HEK293 (cell line): ENCODE measurements at regions not wholly inside any gene's neighbourhood (a gene's known extent, or its start where the extent isn't known, plus 50 kb on each side); places are given as distances from the start of the nearest gene placed in this dataset.

Experiments used
- CTCF ChIA-PET: fragments of 350-600 bp; formaldehyde crosslinking; extraction: SDS; loops from one replicate; lab custom pipeline; 2021; ENCODE audit warnings: antibody characterized with exemption; lab: Yijun Ruan, JAX
- POLR2A ChIA-PET: fragments of 300-600 bp; formaldehyde crosslinking; extraction: SDS; loops from one replicate; lab custom pipeline; 2020; ENCODE audit warnings: antibody characterized with exemption, inconsistent platforms; lab: Yijun Ruan, JAX
- H3K27ac ChIP-seq: fragments of 200-500 bp; sonication (Bioruptor generic); 2 replicates; pipeline ENCODE4 v1.5.1; 2014; ENCODE audit warnings: low read depth, low read length, control low read depth, inconsistent platforms; ENCODE audit errors: extremely low read depth
- H3K36me3 ChIP-seq, 2 experiments: fragments of 200-500 bp in 1 of 2; sonication (Bioruptor generic) in 1 of 2; 1 replicate in 1 of 2; 2 replicates in 1 of 2; pipeline ENCODE4 v1.5.1; 2014 to 2017; ENCODE audit warnings: inconsistent platforms in 2 of 2, low read length in 2 of 2; ENCODE audit not compliant: control insufficient read depth in 2 of 2, insufficient read depth in 1 of 2
- H3K4me1 ChIP-seq: fragments of 200-500 bp; sonication (Bioruptor generic); 2 replicates; pipeline ENCODE4 v1.5.1; 2014; ENCODE audit warnings: mild to moderate bottlenecking, low read length, inconsistent platforms; ENCODE audit not compliant: control insufficient read depth, insufficient read depth
- H3K4me3 ChIP-seq: 2 replicates; pipeline ENCODE4 v1.5.1; 2011; ENCODE audit warnings: low read depth, mild to moderate bottlenecking, control low read depth, low read length, moderate library complexity
- H3K9me3 ChIP-seq: fragments of 200-500 bp; sonication (Bioruptor generic); 2 replicates; pipeline ENCODE4 v1.5.1; 2014; ENCODE audit warnings: low read depth, low read length, inconsistent platforms; ENCODE audit not compliant: control insufficient read depth, insufficient read depth
- GLIS2 ChIP-seq: fragments of 450-650 bp; formaldehyde crosslinking; IDR thresholded peaks from 2 replicates; pipeline ENCODE4 v1.5.1; 2016; ENCODE audit warnings: missing biosample characterization, missing genetic modification characterization
- KLF16 ChIP-seq: fragments of 450-650 bp; formaldehyde crosslinking; IDR thresholded peaks from 2 replicates; pipeline ENCODE4 v1.5.1; 2017; ENCODE audit warnings: missing biosample characterization, missing genetic modification characterization
- KLF17 ChIP-seq: fragments of 450-650 bp; formaldehyde crosslinking; IDR thresholded peaks from 2 replicates; pipeline ENCODE4 v1.5.1; 2016; ENCODE audit warnings: missing biosample characterization, missing genetic modification characterization
- KLF9 ChIP-seq: fragments of 450-650 bp; formaldehyde crosslinking; IDR thresholded peaks from 2 replicates; pipeline ENCODE4 v1.5.1; 2016; ENCODE audit warnings: missing biosample characterization, missing genetic modification characterization, low read depth
- SP2 ChIP-seq: fragments of 450-650 bp; formaldehyde crosslinking; IDR thresholded peaks from 2 replicates; pipeline ENCODE4 v1.5.1; 2016; ENCODE audit warnings: missing biosample characterization, missing genetic modification characterization
- ZBTB21 ChIP-seq: fragments of 450-650 bp; formaldehyde crosslinking; IDR thresholded peaks from 2 replicates; pipeline ENCODE4 v1.5.1; 2017; ENCODE audit warnings: missing biosample characterization, missing genetic modification characterization
- ZBTB8A ChIP-seq: fragments of 450-650 bp; formaldehyde crosslinking; IDR thresholded peaks from 2 replicates; pipeline ENCODE4 v1.5.1; 2016; ENCODE audit warnings: missing biosample characterization, missing genetic modification characterization
- ZFP69B ChIP-seq: fragments of 450-650 bp; formaldehyde crosslinking; IDR thresholded peaks from 2 replicates; pipeline ENCODE4 v1.5.1; 2016; ENCODE audit warnings: missing biosample characterization, missing genetic modification characterization
- ZNF146 ChIP-seq: fragments of 450-650 bp; formaldehyde crosslinking; IDR thresholded peaks from 2 replicates; pipeline ENCODE4 v1.5.1; 2016; ENCODE audit warnings: missing biosample characterization, missing genetic modification characterization
- ZNF19 ChIP-seq: fragments of 450-650 bp; formaldehyde crosslinking; IDR thresholded peaks from 2 replicates; pipeline ENCODE4; 2016; ENCODE audit warnings: missing biosample characterization, missing genetic modification characterization, low read depth
- ZNF214 ChIP-seq: fragments of 450-650 bp; formaldehyde crosslinking; IDR thresholded peaks from 2 replicates; pipeline ENCODE4 v1.5.1; 2017; ENCODE audit warnings: missing biosample characterization, mild to moderate bottlenecking, missing genetic modification characterization, borderline replicate concordance
- ZNF280D ChIP-seq: fragments of 450-650 bp; formaldehyde crosslinking; IDR thresholded peaks from 2 replicates; pipeline ENCODE4 v1.5.1; 2016; ENCODE audit warnings: missing biosample characterization, missing genetic modification characterization
- ZNF311 ChIP-seq: fragments of 450-650 bp; formaldehyde crosslinking; IDR thresholded peaks from 2 replicates; pipeline ENCODE4 v1.5.1; 2017; ENCODE audit warnings: missing biosample characterization, missing genetic modification characterization, borderline replicate concordance
- ZNF335 ChIP-seq: fragments of 450-650 bp; formaldehyde crosslinking; conservative IDR thresholded peaks from 2 replicates; pipeline ENCODE4 v1.5.1; 2016; ENCODE audit warnings: missing biosample characterization, missing genetic modification characterization
- ZNF416 ChIP-seq: fragments of 450-650 bp; formaldehyde crosslinking; IDR thresholded peaks from 2 replicates; pipeline ENCODE4 v1.5.1; 2016; ENCODE audit warnings: missing biosample characterization, missing genetic modification characterization
- ZNF433 ChIP-seq: fragments of 450-650 bp; formaldehyde crosslinking; IDR thresholded peaks from 2 replicates; pipeline ENCODE4 v1.5.1; 2016; ENCODE audit warnings: missing biosample characterization, missing genetic modification characterization, low read depth
- ZNF488 ChIP-seq: fragments of 450-650 bp; formaldehyde crosslinking; IDR thresholded peaks from 2 replicates; pipeline ENCODE4 v1.5.1; 2016; ENCODE audit warnings: missing biosample characterization, missing genetic modification characterization
- ZNF561 ChIP-seq: fragments of 450-650 bp; IDR thresholded peaks from 2 replicates; pipeline ENCODE4 v1.5.1; 2018; ENCODE audit warnings: missing biosample characterization, missing genetic modification characterization, borderline replicate concordance
- ZNF571 ChIP-seq: fragments of 450-650 bp; formaldehyde crosslinking; IDR thresholded peaks from 2 replicates; pipeline ENCODE4 v1.5.0; 2017; ENCODE audit warnings: missing biosample characterization, missing genetic modification characterization
- ZNF585B ChIP-seq: fragments of 450-650 bp; formaldehyde crosslinking; IDR thresholded peaks from 2 replicates; pipeline ENCODE4 v1.5.1; 2016; ENCODE audit warnings: missing biosample characterization, missing genetic modification characterization
- ZNF623 ChIP-seq: fragments of 450-650 bp; formaldehyde crosslinking; IDR thresholded peaks from 2 replicates; pipeline ENCODE4 v1.5.1; 2016; ENCODE audit warnings: missing biosample characterization, missing genetic modification characterization
- ZNF654 ChIP-seq: fragments of 450-650 bp; formaldehyde crosslinking; IDR thresholded peaks from 2 replicates; pipeline ENCODE4 v1.5.1; 2016; ENCODE audit warnings: low read depth, missing biosample characterization, missing genetic modification characterization
- ZNF658 ChIP-seq: fragments of 450-650 bp; formaldehyde crosslinking; IDR thresholded peaks from 2 replicates; pipeline ENCODE4; 2016; ENCODE audit warnings: missing biosample characterization, missing genetic modification characterization
- ZNF670 ChIP-seq: fragments of 450-650 bp; formaldehyde crosslinking; IDR thresholded peaks from 2 replicates; pipeline ENCODE4 v1.5.1; 2016; ENCODE audit warnings: missing biosample characterization, missing genetic modification characterization, low read depth
- ZNF677 ChIP-seq: fragments of 450-650 bp; IDR thresholded peaks from 2 replicates; pipeline ENCODE4 v1.5.0; 2018; ENCODE audit warnings: missing biosample characterization, mild to moderate bottlenecking, missing genetic modification characterization, moderate library complexity
- ZNF830 ChIP-seq: fragments of 450-650 bp; IDR thresholded peaks from 2 replicates; pipeline ENCODE4 v1.5.0; 2018; ENCODE audit warnings: missing biosample characterization, missing genetic modification characterization, low read depth, mild to moderate bottlenecking, moderate library complexity
- ZSCAN4 ChIP-seq: fragments of 450-650 bp; formaldehyde crosslinking; IDR thresholded peaks from 2 replicates; pipeline ENCODE4 v1.5.1; 2017; ENCODE audit warnings: missing biosample characterization, missing genetic modification characterization
- ZXDB ChIP-seq: fragments of 450-650 bp; formaldehyde crosslinking; IDR thresholded peaks from 2 replicates; pipeline ENCODE4 v1.5.1; 2016; ENCODE audit warnings: missing biosample characterization, missing genetic modification characterization

- Histone ChIP-seq H3K4me3 (no peak overlapping the region), H3K27ac (no peak overlapping the region), H3K36me3 (no peaks in the 10 kb centered on the region), H3K9me3 (no peaks in the 10 kb centered on the region), H3K4me1 (no peaks in the 10 kb centered on the region)
- TF ChIP-seq ZNF214 (tag by site-specific recombination) (no peak), ZNF488 (no peak), ZNF830 (tag by site-specific recombination) (no peak), GLIS2 (tag by site-specific recombination) (no peak), ZNF433 (tag by site-specific recombination) (no peak), ZFP69B (tag by site-specific recombination) (no peak), ZSCAN4 (tag by site-specific recombination) (no peak), ZNF280D (tag by site-specific recombination) (no peak)
- CTCF ChIA-PET: no interaction called here
- POLR2A ChIA-PET: no interaction called here
Measured at GRCh38 chr4:35102066-35102465, 1142.2 kb downstream of the ARAP2 start.

GRCh38 chr4:35105486-35105885, 1138.8 kb downstream of the ARAP2 start:
- CTCF ChIA-PET: no interaction called here
- POLR2A ChIA-PET: no interaction called here
- Histone ChIP-seq H3K4me3 (no peak overlapping the region), H3K27ac (no peak overlapping the region), H3K36me3 (no peaks in the 10 kb centered on the region), H3K9me3 (no peaks in the 10 kb centered on the region), H3K4me1 (no peaks in the 10 kb centered on the region)
- no peak for TF ChIP-seq ZNF670 (tag by site-specific recombination)
- no peak for TF ChIP-seq ZNF416 (tag by site-specific recombination)
- no peak for TF ChIP-seq ZNF677 (tag by site-specific recombination)
- no peak for TF ChIP-seq ZNF335 (tag by site-specific recombination)
- no peak for TF ChIP-seq ZNF571
- no peak for TF ChIP-seq ZNF658 (tag by site-specific recombination)

GRCh38 chr4:35106091-35106734, 1138.1 kb downstream of the ARAP2 start:
- Histone ChIP-seq H3K4me3 (no peak overlapping the region), H3K36me3 (no peaks in the 10 kb centered on the region), H3K27ac (no peak overlapping the region), H3K9me3 (no peaks in the 10 kb centered on the region), H3K4me1 (no peaks in the 10 kb centered on the region)
- POLR2A ChIA-PET: no interaction called here
- CTCF ChIA-PET: no interaction called here
- no peak for TF ChIP-seq ZXDB (tag by site-specific recombination)
- no peak for TF ChIP-seq ZNF585B
- TF ChIP-seq ZNF623 (tag by site-specific recombination): no peak
- no peak for TF ChIP-seq SP2 (tag by site-specific recombination)
- TF ChIP-seq ZNF19 (tag by site-specific recombination): no peak
- no peak for TF ChIP-seq ZNF214 (tag by site-specific recombination)
- no peak for TF ChIP-seq ZBTB21 (tag by site-specific recombination)
- no peak for TF ChIP-seq ZNF311 (tag by site-specific recombination)
- TF ChIP-seq ZNF654 (tag by site-specific recombination): no peak
- TF ChIP-seq ZBTB8A: no peak
- TF ChIP-seq KLF9: no peak
- no peak for TF ChIP-seq KLF17
- TF ChIP-seq ZNF146 (tag by site-specific recombination): no peak
- TF ChIP-seq ZNF830 (tag by site-specific recombination): no peak
- no peak for TF ChIP-seq KLF16
- no peak for TF ChIP-seq ZNF561 (tag by site-specific recombination)
- TF ChIP-seq, all 188 proteins: peak for 0
